Esophagus muscularis mucosa (tissue), 3 donors: ENCODE measurements at regions not wholly inside any gene's neighbourhood (a gene's known extent, or its start where the extent isn't known, plus 50 kb on each side); places are given as distances from the start of the nearest gene placed in this dataset.

Source experiments
- POLR2AphosphoS5 ChIP-seq, 2 donors: sonication (generic); formaldehyde crosslinking; IDR thresholded peaks; one replicate each; pipeline ENCODE4 v1.6.1; 2017; ENCODE audit warnings: antibody characterized with exemption in 2 of 2
- TF ChIP-seq, protein P1 (sequence below), 3 experiments: fragments of 200-600 bp in 2 of 3; fragments of 450-650 bp in 1 of 3; sonication (generic) in 2 of 3; IDR thresholded peaks; one replicate each; pipeline ENCODE4 v1.5.1; 2017 to 2019; ENCODE audit warnings: antibody characterized with exemption in 3 of 3, mild to moderate bottlenecking in 2 of 3, moderate library complexity in 1 of 3

- TF ChIP-seq, protein P1, sequence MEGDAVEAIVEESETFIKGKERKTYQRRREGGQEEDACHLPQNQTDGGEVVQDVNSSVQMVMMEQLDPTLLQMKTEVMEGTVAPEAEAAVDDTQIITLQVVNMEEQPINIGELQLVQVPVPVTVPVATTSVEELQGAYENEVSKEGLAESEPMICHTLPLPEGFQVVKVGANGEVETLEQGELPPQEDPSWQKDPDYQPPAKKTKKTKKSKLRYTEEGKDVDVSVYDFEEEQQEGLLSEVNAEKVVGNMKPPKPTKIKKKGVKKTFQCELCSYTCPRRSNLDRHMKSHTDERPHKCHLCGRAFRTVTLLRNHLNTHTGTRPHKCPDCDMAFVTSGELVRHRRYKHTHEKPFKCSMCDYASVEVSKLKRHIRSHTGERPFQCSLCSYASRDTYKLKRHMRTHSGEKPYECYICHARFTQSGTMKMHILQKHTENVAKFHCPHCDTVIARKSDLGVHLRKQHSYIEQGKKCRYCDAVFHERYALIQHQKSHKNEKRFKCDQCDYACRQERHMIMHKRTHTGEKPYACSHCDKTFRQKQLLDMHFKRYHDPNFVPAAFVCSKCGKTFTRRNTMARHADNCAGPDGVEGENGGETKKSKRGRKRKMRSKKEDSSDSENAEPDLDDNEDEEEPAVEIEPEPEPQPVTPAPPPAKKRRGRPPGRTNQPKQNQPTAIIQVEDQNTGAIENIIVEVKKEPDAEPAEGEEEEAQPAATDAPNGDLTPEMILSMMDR (IDR thresholded peaks at IDR 0.05): no peak
- TF ChIP-seq POLR2AphosphoS5 (IDR thresholded peaks at IDR 0.05): no peak
Measured at GRCh38 chr14:77985211-77985615, 185.0 kb upstream of the NRXN3 start.
